GM12892 (cell line): ENCODE measurements at regions not wholly inside any gene's neighbourhood (a gene's known extent, or its start where the extent isn't known, plus 50 kb on each side); places are given as distances from the start of the nearest gene placed in this dataset.
"Not testable (repeated sequence)": the region's sequence is repeated elsewhere in the genome, so short reads cannot be mapped to it uniquely, and the experiment has no call there.

ENCODE experiments used
- DNase-seq: peaks from one replicate; pipeline ENCODE4 v3.0.0; 2011; ENCODE audit not compliant: insufficient read length
- FAIRE-seq: peaks from 2 replicates; lab custom pipeline; 2011; peaks lifted over from hg19 to GRCh38; lab: Jason Lieb, UNC
- POLR2A ChIP-seq: IDR thresholded peaks from 2 replicates; pipeline ENCODE4 v1.6.1; 2011; ENCODE audit warnings: low read depth, low read length, control low read depth
- POLR2AphosphoS5 ChIP-seq: IDR thresholded peaks from 2 replicates; pipeline ENCODE4 v1.6.1; 2011; ENCODE audit warnings: low read depth, low read length, control low read depth
- TAF1 ChIP-seq: IDR thresholded peaks from 2 replicates; pipeline ENCODE4 v1.6.1; 2011; ENCODE audit warnings: low read depth, mild to moderate bottlenecking, control low read depth, low read length, borderline replicate concordance

DNA sequence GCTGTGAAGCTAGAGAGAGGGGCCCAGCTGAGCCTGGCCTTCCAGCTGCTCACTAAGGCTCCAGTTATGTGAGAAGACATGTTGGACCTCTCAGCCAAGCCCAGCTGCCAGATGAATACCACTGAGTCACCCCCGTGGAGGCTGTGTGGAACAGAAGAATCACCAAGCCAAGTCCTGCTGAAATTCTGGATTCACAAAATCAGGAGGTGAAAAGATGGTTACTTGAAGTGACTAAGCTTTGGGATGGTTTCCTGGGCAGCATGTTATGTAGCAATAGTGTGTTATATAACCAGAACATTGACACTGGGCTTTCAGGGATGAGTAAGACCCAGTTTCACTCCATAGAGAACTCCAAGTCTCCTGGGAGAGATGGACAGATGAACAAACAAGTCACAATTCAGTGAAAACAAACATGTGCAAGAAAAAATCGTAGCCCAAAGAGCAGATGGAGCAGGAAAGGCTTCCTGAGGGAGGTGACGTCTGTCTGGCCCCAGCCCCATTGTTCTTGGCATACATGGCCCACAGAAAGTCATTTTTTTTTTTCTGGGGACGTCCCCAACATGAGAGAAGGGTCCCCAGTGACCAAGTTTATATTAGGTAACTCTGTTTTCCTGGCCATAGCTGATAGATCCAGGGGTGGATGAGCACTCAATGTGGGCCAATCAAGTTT is 64.1 kb upstream of the PDZD8 start:
- TF ChIP-seq TAF1 (no peak), POLR2A (no peak), POLR2AphosphoS5 (no peak)
- no peak for DNase-seq

DNA sequence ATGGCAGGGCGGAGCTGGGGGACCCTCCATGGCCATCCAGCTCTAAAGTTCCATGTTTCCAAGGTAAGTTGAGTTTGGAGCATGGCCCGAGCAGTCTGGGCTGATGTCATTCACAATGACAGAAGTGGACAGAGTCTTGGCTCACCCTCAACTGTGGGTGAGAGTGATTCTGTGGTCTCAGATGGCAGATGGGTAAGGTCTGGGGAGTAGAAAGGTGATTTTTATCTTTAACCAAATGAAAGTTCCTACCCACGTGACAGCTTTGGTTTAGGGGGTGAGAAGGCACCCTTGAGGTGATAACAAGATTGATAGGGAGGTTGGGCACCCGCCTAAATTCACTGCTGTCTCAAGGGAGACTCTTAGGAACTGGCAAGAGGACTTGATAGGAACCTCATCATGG is 57.6 kb upstream of the PDZD8 start:
- no peak for TF ChIP-seq POLR2AphosphoS5
- TF ChIP-seq POLR2A: no peak
- TF ChIP-seq TAF1: no peak

More for the DNA sequence above, 64.1 kb upstream of the PDZD8 start:
- FAIRE-seq: no peak

DNA sequence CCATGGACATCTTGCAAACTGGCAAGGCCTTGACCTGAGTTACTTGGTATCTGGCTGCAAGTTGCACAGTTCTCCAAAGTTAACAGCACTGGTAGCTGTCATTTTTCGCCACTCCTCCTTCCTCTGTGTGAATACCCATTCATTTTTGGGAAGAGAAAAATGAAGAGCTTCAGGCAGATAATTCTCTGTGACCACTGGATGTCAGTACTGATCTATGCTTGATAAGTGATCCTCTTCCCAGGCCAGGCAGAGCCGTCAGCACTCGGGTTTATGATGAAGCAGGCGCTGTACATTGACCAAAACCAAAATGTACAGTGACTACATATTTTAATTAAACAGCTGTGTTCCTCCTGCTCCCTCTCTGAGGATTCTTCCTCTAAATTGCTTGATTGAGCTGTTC is 55.9 kb upstream of the PDZD8 start:
- FAIRE-seq (no peak), DNase-seq (no peak)
- TF ChIP-seq POLR2A: no peak
- no peak for TF ChIP-seq POLR2AphosphoS5
- TF ChIP-seq TAF1: no peak

More for the DNA sequence above, 57.6 kb upstream of the PDZD8 start:
- DNase-seq (no peak), FAIRE-seq (no peak)

DNA sequence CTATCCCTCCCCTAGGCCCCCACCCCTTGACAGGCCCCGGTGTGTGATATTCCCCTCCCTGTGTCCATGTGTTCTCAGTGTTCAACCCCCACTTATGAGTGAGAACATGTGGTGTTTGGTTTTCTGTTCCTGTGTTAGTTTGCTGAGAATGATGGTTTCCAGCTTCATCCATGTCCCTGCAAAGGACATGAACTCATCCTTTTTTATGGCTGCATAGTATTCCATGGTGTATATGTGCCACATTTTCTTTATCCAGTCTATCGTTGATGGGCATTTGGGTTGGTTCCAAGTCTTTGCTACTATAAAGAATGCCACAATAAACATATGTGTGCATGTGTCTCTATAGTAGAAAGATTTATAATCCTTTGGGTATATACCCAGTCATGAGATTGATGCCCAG is 55.3 kb upstream of the PDZD8 start:
- not testable (repeated sequence) for FAIRE-seq, DNase-seq

DNA sequence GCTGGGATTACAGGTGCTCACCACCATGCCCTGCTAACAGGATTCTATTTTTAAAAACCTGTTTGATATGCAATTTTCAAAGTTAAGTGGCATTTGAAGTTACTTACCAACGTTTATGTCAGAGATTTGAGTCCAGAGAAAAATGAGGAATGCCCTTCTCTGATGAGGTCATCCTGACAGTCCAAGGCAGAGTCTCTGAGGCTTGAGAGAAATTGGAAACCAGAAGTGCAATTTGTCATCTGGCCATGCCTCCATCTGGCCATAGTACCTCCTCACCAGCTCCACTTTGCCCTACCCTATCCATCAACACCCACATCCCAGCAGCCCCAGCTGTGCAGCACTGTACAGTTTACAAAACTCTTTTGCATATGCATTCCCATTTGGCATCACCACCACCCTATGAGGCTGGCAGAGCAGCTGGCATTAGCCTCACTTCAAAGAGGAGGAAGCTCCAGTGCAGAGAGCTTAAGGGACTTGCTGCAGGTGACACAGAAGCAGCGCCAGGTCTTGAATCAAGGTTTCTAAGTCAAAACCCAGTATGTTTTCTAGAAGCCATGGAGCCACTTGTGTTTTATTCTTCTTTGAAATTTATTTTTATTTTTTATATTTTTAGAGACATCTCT is 54.5 kb upstream of the PDZD8 start:
- FAIRE-seq (no peak), DNase-seq (no peak)
- TF ChIP-seq TAF1 (no peak), POLR2AphosphoS5 (no peak), POLR2A (no peak)

DNA sequence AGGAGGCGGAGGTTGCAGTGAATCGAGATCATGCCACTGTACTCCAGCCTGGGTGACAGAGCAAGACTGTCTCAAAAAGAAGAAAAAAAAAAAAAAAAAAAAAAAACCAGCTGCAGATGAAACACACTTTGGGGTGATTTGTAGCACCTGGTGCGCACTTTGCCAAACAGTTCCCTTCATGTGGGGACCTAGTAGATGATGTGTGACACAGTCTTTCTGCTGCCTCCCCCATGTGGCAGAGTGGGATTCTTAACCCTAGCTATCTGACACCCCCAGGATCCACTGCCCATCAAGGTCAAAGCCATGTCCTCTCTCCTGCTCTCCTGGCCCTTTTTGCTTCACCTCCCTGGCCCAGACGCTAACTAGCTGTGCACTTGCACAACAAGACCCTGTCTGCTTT is 52.1 kb upstream of the PDZD8 start:
- no peak for TF ChIP-seq POLR2A
- no peak for TF ChIP-seq TAF1
- no peak for TF ChIP-seq POLR2AphosphoS5
- no peak for DNase-seq
- no peak for FAIRE-seq

DNA sequence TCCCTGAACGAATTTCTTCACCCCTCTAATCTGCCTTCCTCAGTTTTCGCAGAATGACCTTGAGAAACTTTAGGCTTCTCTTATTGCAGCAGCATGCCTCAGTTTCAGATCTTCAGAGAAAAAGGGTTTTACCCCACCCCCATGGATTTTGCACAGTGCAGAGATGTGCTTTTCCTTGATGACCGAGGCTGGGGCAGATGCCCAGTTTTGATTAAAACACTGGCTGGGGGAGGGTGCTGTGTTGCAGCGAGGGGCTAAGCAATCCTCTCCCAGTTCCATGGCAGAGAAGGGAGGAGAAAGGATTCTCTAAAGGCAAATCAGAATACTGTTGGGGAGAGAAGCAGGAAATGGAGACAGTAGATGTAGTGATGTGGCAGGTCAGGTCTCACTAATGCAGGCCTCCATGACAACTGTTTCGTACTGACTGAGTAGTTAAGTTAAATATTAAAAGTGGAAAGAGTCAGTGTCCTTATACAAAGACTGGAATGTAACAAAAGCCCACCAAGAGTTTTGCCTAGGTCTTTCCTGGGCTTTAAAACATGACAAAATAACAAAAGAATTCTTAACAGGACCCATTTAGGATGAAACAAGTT is 50.8 kb upstream of the PDZD8 start:
- DNase-seq (no peak), FAIRE-seq (no peak)
- TF ChIP-seq TAF1 (no peak), POLR2AphosphoS5 (no peak), POLR2A (no peak)

DNA sequence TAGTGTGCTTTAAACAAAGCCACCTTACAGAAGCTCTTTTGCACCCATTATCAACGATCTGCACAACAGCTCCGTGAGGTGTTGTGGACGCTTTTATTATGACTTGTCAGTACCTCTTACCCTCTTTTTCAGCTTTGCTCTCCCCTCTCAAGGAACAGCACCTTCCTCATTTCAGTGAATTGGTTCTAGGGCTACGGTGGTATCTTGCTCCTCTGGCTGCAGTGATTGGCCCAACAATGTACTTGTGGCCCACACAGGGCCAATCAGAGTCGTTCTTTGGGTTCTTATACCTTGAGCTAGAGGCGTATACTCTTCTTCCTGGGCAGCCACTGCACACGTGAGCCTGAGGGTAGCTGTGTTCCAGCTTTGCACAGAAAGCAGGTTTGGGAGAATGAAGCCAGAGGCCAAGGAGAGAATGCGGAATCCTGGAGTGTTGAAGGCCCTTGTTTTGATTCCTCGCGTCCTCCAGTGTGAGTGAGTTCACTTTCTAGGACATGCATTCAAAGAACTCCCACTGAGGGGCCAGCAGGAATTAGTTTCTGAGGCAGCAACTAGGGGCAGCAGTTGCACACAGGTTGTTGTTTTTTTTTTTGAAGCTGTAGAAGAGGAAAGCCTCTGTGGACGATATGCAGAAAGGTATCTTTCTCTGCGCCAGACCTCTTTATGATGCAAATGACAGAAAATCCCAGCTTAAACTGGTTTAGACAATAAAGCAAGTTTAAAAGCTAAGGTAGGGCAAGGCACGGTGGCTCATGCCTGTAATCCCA is 49.8 kb upstream of the PDZD8 start:
- DNase-seq (no peak), FAIRE-seq (no peak)
- no peak for TF ChIP-seq POLR2A
- no peak for TF ChIP-seq POLR2AphosphoS5
